Fibroblast of skin of right biceps (primary cell): ENCODE measurements at regions not wholly inside any gene's neighbourhood (a gene's known extent, or its start where the extent isn't known, plus 50 kb on each side); places are given as distances from the start of the nearest gene placed in this dataset.

Experiments used
- DNase-seq: peaks from one replicate; pipeline ENCODE4 v3.0.0-alpha.2; 2013

DNA sequence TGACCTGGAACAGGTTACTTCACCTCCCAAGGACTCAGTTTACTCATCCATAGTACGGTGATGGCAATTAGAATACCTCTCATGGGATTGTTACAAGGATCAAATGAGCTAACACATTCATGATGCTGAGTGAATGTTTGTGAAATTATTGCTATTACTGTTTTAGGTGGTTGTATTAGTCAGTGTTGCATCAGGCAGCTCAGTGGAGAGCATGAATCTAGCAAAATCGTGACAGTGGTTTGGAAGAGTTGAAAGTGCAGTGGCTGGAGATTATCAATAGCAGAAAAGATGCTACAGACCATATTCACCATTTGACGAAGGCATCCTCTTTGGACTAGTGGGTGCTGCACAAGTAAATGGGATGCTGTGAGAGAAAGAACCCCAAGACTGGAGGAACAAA lies 50.4 kb upstream of the CTNNBL1 start:
- peak; percentile 3 for DNase-seq

DNA sequence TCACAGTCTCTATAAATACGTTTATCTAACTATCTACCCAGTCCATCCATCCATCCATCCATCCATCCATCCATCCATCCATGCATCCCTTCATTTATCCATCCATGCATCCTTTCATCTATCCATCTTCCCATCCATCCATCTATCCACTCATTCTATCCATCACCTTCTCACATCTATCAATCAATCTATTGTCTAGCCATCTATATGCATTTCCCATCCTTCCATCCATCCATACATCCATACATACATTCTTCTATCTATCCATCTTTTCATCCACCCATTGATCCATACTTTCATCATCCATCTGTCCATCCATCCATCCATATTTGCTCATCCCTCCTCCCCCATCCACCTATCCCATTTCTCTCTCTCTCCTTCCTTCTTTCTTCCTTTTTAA lies 51.6 kb upstream of the CTNNBL1 start:
- no peak for DNase-seq

DNA sequence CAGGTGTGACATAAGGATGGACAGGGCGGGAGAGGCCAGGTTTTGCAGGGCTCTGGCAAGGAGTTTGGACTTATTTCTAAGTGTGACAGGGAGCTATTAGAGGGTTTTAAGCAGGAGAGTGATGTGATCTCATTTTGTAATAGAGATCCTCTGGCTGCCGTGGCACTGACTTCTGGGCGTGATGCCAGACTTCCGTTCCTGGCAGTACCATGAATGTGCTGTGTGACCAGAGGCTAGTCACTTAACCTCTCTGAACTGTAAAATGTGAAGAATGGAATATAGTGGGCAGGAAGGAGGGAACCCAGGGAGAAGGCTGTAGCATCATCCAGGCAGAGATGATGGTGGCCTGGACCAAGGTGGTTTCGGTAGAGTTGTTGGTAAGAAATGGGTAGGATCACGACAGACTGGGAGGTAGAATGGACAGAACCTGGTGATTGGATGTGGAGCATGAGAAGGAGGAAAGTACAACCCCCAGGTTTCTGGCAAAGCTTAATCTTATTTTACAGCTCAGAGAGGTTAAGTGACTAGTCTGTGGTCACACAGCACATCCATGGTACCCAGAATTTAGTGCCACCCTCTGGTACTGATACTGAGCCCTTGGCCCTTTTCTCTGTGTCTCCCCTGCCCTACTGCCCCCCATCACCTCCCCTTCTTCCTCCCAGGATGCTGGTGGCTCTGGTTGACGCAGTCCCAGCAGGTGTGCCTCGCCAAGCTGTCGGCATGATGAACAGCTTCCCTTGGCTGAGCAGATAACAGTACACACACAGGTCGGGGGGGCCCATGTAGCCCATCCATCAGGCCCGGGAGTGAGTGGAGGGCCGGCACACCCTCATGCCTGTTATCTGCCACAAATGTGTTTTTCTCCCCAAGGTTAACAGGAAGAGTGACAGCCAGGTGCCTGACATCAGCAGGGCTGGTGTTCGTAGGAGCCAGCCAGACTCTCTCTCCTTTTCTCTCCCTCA lies 52.9 kb upstream of the CTNNBL1 start:
- peak; percentile 2 for DNase-seq

DNA sequence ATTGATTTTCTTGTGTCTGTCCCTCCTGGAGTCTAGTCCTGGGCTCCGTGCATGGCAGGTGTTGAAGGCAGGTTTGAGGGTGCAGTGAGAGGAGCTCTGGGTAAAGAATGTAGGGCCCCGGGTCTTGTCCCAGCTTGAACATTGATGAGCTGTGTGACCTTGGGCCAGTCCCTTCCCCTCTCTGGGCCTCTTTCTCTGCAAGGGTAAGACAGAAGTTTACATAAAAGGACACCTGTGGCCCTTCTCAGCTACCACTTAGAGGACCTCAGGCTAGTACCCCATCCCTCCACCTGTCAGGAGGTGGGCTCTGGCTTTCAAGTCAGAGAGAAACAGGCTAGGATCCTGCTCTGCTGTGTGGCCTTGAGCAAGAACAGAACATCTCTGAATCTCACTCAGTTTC lies 55.3 kb upstream of the CTNNBL1 start:
- DNase-seq = no peak

DNA sequence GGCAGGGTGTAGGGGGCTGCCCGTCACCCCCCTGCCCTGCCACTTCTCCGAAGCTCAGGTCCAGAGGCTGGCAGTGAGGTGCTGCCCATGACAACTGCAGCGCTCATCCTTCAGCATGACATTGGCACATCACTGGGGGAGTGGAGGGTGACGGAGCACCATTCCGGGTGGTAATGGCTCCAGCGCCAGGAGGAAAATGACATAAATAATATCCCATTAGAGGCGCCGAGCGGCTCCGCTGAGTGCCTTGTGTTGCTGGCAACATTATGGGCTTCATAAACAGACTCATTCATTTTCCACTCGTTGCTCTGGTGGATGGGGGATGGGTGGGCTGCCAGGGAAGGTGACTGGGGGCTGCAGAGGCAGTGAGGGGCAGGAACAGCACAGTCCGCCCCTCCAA lies 56.9 kb upstream of the CTNNBL1 start:
- DNase-seq = no peak

DNA sequence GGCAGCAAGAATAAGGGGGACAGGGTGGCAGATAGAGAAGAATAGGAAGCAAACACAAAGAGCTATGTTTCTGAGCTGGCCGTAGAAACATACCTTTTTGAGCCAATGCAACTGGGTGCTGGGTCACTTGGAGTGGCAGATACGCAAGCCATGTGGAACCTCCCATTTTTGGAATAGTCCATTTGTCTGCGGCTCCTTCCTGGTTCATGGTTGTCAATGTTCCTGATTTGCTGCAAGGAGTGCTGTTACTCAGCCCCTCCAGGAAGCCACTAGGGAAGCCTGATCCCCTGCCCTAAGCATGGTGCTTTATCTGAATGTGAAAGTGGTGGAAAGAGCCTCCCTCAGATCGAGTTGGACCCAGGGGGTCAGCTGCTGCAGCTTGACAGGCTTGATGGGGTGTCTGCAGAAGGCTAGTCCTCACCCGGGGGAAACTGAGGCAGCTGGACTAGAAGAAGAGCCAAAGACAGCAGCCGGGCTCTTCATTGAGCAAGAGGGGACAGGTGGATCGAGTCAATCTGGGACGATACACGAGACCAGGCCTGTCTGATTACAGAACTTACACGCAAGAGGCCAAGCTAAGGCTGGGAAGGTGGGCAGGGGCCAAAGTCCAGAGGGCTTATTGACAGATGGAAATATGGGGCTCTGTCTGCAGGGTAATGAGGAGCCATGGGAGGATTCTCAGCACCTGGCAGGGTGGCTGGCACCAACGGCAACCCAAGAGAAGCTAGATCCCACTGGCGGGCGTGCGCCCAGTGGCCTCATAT lies 57.4 kb upstream of the CTNNBL1 start:
- DNase-seq = no peak

DNA sequence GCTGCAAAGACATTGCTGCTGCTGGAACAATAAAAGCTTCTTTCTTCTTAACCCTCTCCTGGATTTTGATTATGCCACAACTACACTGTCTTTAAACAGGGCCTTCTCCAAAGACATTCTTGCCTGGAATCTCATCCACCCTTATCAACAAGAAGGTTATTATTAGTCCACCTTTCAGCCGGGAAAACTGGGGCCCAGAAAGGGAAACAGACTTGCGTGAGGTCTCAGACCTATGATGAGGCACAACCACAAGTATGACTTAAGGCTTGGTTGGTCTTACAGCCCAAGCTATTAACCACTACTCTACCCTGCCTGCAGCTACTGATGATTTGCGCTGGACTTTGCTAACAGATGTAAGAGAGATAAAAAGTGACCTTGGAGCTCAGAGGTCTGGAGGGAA lies 62.8 kb upstream of the CTNNBL1 start:
- DNase-seq = no peak

DNA sequence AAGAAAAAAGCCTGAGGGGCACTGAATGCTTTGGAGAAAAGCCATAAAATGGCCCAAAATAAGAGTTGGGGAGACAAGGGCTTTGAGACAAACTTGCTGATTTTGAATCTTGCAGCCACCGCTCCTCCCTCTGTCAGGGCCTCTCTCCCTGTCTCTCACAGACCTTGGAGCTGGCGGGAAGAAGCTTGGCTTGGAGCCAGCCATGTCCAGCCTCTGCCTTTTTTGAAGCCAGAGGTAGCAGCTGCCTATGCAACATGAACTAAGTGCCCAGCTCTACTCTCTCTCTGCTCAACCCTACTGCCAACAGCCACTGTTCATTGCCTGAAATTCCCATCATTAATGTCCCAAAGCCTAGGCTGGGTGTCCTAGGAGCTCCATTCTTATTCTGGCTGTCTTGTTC lies 63.7 kb upstream of the CTNNBL1 start:
- no peak for DNase-seq

- no peak for DNase-seq
These were observed 66.1 kb upstream of the CTNNBL1 start for GRCh38 chr20:37627767-37628130.

- peak; percentile 52 for DNase-seq
These were observed 66.6 kb upstream of the CTNNBL1 start for GRCh38 chr20:37627060-37627766.

GRCh38 chr20:37624963-37625362 lies 68.9 kb upstream of the CTNNBL1 start:
- DNase-seq = no peak

- DNase-seq = no peak
These were observed 71.1 kb upstream of the CTNNBL1 start for GRCh38 chr20:37622728-37623127.

DNA sequence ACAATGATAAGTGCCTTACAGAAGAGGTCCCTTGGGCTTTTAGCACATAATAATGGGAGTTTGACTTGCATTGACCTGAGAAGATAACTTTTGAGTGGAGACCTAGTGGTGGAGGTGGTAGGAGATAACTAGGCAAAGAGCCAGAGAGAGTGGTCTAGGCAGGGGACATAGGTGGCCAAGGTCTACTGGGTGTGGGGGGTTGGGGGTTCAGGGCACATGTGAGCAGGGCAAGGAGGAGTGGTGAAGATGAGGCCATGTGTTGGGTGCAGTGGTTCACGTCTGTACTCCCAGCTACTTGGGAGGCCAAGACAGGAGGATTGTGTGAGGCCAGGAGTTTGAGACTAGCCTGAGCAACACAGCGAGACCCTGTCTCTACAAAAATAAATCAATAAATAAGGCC lies 74.3 kb upstream of the CTNNBL1 start:
- no peak for DNase-seq

DNA sequence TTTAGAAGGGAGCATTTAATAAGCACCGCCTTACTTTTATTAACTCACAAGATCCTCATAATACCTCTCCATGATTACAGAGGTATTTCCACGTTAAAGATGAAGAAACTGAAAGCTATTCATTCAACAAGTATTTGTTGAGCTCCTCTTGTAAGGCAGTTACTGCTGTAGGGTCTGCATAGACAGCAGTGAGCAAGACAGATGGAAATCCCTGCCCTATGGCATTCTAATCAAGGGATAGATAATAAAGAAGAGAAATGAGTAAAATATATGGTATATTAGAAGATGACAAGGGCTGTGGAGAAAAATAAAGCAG lies 77.8 kb upstream of the CTNNBL1 start:
- no peak for DNase-seq

DNA sequence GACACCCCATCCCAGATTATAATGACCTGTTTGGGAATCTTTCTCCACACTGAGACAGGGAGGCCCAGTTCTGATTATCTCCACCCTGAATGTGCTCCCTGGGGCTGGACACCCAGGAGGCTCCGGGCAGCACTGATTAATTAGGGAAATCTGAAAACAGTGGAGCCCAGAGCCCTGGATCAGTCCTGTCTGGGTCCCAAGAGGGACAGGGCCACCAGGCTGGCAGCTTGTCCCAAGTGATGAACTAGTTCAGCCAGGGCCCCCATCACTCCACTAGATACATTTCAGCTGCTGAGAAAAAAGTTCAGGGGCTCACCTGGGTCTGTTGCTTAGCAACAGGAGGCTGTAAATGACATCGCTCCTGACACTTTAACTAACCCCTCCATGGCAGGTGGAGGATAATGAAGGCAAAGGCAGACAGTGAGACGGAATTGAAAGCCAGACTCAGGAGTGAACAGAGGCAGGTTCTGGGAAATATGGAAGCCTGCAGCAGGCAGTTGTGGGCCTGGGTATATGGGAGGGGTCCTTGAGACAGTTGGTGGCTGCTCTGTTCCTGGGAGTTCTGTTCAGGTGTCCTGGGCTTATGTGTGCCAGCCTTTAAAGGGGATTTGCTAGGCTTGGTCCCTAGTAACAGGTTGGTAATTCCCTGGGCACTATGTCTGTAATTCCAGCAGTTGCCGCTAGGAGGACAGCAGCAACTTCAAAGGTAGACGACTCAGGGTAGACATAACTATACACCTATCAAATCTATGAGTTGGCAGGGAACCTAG lies 78.3 kb upstream of the CTNNBL1 start:
- peak; percentile 29 for DNase-seq

DNA sequence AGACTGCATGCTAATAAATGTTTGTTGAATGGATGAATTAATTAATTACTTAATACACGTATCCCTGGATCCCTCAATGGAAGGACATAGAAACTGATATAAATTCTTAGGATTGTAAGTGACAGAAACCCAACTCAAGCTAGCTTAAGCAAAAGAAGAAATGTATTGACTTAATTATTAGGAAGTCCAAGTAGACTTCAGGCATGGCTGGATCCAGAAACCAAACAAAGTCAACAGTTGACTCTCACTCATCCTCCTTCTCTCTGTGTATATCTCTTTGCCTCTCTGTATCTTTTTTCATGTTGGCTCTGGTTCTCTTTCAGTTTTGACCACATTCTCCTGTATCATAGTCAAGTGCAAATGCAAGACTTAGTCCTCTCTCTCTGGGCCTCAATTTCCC lies 82.0 kb upstream of the CTNNBL1 start:
- no peak for DNase-seq

- DNase-seq = no peak
These were observed 82.5 kb upstream of the CTNNBL1 start for GRCh38 chr20:37611346-37611745.

- DNase-seq = no peak
These were observed 82.6 kb upstream of the BLCAP start for GRCh38 chr20:37610203-37610798.

GRCh38 chr20:37602634-37603033 lies 75.0 kb upstream of the BLCAP start:
- DNase-seq = no peak

DNA sequence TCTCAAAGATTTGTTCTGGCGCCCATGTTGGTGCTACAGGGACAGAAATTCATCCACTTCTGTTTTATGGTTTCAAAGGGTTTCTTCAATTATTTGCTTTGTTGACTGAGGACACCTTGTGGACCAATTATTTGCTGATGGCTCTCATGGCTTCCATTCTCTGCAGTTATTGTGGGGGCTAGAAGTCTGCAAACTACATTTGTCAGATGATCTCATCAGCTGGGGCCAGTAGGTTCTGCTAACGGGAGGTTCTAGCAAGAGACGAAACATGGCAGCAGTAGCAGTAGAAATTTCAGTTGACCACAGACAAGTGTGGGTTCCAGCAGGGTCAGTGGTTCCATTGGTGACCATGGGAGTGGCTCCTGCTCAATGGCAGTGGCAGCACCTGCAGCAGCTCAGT lies 72.8 kb upstream of the BLCAP start:
- no peak for DNase-seq

DNA sequence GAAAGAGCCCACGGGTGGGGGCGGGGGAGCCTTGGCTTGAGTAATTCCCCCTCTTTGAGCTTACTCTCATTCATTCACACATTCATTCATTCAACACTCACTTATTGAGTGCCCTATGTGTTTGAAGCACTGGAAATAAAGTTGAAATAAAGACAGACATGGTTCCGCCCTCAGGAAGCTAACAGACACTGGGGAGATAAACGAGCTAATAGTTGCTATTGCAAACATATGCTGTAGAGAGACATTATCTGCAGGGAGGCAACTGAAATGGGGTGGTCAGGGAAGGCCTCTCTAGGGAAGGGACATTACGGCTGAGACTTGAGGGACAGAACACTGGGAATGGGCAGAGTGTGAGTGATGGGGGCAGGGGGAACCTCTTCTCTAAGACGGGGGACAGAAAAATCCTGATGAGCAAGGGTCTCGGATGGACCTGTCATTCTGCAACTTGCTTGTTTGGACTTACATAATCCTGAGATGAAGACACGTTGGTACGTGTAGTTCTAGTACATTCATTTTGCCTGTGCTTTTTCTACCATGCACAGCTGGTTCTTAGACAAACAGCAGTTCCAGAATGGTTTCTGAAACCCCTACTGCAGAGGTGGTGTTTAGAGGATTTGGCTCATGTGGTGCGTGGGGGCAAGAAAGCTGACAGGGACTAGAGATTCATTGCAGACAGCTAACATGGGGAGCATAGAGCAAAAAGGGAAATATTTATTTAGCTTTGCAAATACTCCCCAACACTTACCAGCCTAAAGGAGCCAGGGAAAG lies 71.1 kb upstream of the BLCAP start:
- DNase-seq = no peak

DNA sequence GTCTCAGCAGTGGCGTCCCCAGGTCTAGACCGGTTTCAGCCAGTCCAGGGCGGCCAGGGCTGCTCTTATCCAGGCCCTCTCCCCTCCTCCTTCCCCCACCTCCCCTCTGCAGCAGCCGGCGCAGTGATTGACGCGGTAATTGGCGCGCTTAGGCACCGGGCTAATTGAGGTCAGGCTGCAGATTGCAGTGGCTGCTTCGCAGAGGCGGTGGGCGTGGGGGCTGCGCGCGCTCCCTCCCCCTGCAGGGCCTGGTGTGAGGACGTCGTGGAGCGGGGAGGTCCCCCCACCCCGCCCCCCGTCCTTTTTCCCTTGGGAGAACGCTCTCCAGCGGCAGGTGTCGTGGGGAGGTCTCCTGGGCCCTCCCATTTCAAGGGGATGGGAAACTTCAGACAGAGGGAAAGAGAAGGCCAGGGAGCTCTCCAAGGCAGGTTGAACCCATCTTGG lies 70.4 kb upstream of the BLCAP start:
- no peak for DNase-seq
